SK-N-SH (cell line): ENCODE measurements at regions not wholly inside any gene's neighbourhood (a gene's known extent, or its start where the extent isn't known, plus 50 kb on each side); places are given as distances from the start of the nearest gene placed in this dataset.

Experiments
- CTCF ChIA-PET: fragments of 300-600, 350-600 bp; formaldehyde crosslinking; extraction: SDS; loops from one replicate; lab custom pipeline; 2021; lab: Yijun Ruan, JAX
- POLR2A ChIA-PET: fragments of 350-600 bp; sonication (Branson Sonifier 250); formaldehyde crosslinking; extraction: SDS; loops from one replicate; lab custom pipeline; 2020; ENCODE audit warnings: antibody characterized with exemption, inconsistent platforms; lab: Yijun Ruan, JAX
- DNase-seq: peaks from one replicate; pipeline ENCODE4 v3.0.0; 2012
- H2AFZ ChIP-seq: fragments of 200-600 bp; sonication (generic); 2 replicates; pipeline ENCODE4 v1.8.1; 2016; ENCODE audit warnings: antibody characterized with exemption, mild to moderate bottlenecking, low read depth
- H3F3A ChIP-seq: fragments of 200-600 bp; sonication (generic); replicated peaks from 2 replicates; pipeline ENCODE3; 2016; ENCODE audit warnings: antibody characterized with exemption, mild to moderate bottlenecking; ENCODE audit not compliant: insufficient read depth
- H3K27ac ChIP-seq, 2 experiments: fragments of 200-500 bp in 1 of 2; fragments of 200-600 bp in 1 of 2; sonication (Bioruptor generic) in 1 of 2; sonication (generic), shearing (Covaris generic) in 1 of 2; 2 replicates each; pipeline versions ENCODE4 v1.5.1 to v1.6.1; 2014 to 2016; ENCODE audit warnings: low read depth in 2 of 2, inconsistent platforms in 1 of 2, low read length in 1 of 2, mild to moderate bottlenecking in 1 of 2, mixed read lengths in 1 of 2
- H3K27me3 ChIP-seq: fragments of 200-600 bp; sonication (generic), shearing (Covaris generic); 2 replicates; pipeline ENCODE4 v1.6.1; 2016; ENCODE audit warnings: mixed run types; ENCODE audit not compliant: insufficient read depth
- H3K36me3 ChIP-seq, 2 experiments: fragments of 200-500 bp in 1 of 2; fragments of 200-600 bp in 1 of 2; sonication (Bioruptor generic) in 1 of 2; sonication (generic) in 1 of 2; replicated peaks in 1 of 2; 2 replicates each; pipeline versions ENCODE3 to v1.5.1; 2014 to 2016; ENCODE audit warnings: low read length in 1 of 2, mild to moderate bottlenecking in 1 of 2; ENCODE audit not compliant: insufficient read depth in 2 of 2, control insufficient read depth in 1 of 2
- H3K4me1 ChIP-seq, 2 experiments: fragments of 200-500 bp in 1 of 2; fragments of 200-600 bp in 1 of 2; sonication (Bioruptor generic) in 1 of 2; sonication (generic), shearing (Covaris generic) in 1 of 2; 2 replicates each; pipeline versions ENCODE4 v1.5.1 to v1.6.1; 2014 to 2016; ENCODE audit warnings: low read depth in 1 of 2, low read length in 1 of 2, mixed run types in 1 of 2; ENCODE audit not compliant: insufficient read depth in 2 of 2, control insufficient read depth in 1 of 2
- H3K4me2 ChIP-seq: fragments of 200-600 bp; sonication (generic), shearing (Covaris generic); 2 replicates; pipeline ENCODE4 v1.6.1; 2017; ENCODE audit warnings: mixed run types
- H3K4me3 ChIP-seq, 2 experiments: fragments of 200-500 bp in 1 of 2; fragments of 200-600 bp in 1 of 2; sonication (Bioruptor generic) in 1 of 2; sonication (generic), shearing (Covaris generic) in 1 of 2; 2 replicates each; pipeline versions ENCODE4 v1.5.1 to v1.8.1; 2014 to 2016; ENCODE audit warnings: low read depth in 2 of 2, inconsistent platforms in 1 of 2, low read length in 1 of 2, mild to moderate bottlenecking in 1 of 2, mixed read lengths in 1 of 2, moderate library complexity in 1 of 2
- H3K79me2 ChIP-seq: fragments of 200-600 bp; sonication (generic); 2 replicates; pipeline ENCODE4 v1.8.1; 2017; ENCODE audit warnings: mild to moderate bottlenecking; ENCODE audit not compliant: insufficient read depth
- H3K9ac ChIP-seq: fragments of 200-600 bp; sonication (generic); 2 replicates; pipeline ENCODE4 v1.6.1; 2017; ENCODE audit warnings: mixed run types
- H3K9me2 ChIP-seq: fragments of 200-600 bp; sonication (generic); 2 replicates; pipeline ENCODE4 v1.6.1; 2017; ENCODE audit warnings: mixed run types
- H3K9me3 ChIP-seq: fragments of 200-600 bp; sonication (generic); 2 replicates; pipeline ENCODE4 v1.6.1; 2017; ENCODE audit warnings: mixed run types, mild to moderate bottlenecking, moderate library complexity
- H4K20me1 ChIP-seq: fragments of 200-600 bp; sonication (generic); 2 replicates; pipeline ENCODE4 v1.6.1; 2017; ENCODE audit warnings: mild to moderate bottlenecking, mixed run types; ENCODE audit not compliant: insufficient read depth
- CHD2 ChIP-seq: fragments of 150-350 bp; IDR thresholded peaks from 2 replicates; pipeline ENCODE4 v1.6.1; 2018; ENCODE audit warnings: low read length; ENCODE audit not compliant: partially characterized antibody
- EZH2phosphoT487 ChIP-seq: fragments of 200-600 bp; sonication (generic); IDR thresholded peaks from 2 replicates; pipeline ENCODE4 v1.6.1; 2017; ENCODE audit warnings: low read depth, mixed run types, mild to moderate bottlenecking, antibody characterized with exemption, moderate library complexity, borderline replicate concordance
- FOSL2 ChIP-seq: IDR thresholded peaks from 2 replicates; pipeline ENCODE4 v1.4.0; 2012; ENCODE audit warnings: low read depth, mild to moderate bottlenecking, moderate library complexity, borderline replicate concordance
- GABPA ChIP-seq: IDR thresholded peaks from 2 replicates; pipeline ENCODE4 v1.4.0; 2012; ENCODE audit warnings: low read depth, mild to moderate bottlenecking
- IRF3 ChIP-seq: fragments of 150-350 bp; IDR thresholded peaks from 2 replicates; pipeline ENCODE4 v1.6.1; 2016; ENCODE audit warnings: mild to moderate bottlenecking, low read depth, low read length
- MAX ChIP-seq: IDR thresholded peaks from 2 replicates; pipeline ENCODE4 v1.4.0; 2012; ENCODE audit warnings: low read depth
- NFIC ChIP-seq: IDR thresholded peaks from 2 replicates; pipeline ENCODE4 v1.4.0; 2012; ENCODE audit warnings: borderline replicate concordance
- NRF1 ChIP-seq: IDR thresholded peaks from 2 replicates; pipeline ENCODE4 v1.6.1; 2012; ENCODE audit warnings: low read depth, mild to moderate bottlenecking, low read length
- RAD21 ChIP-seq: IDR thresholded peaks from 2 replicates; pipeline ENCODE4 v1.6.1; 2012; ENCODE audit warnings: mild to moderate bottlenecking, low read length
- RFX5 ChIP-seq: IDR thresholded peaks from 2 replicates; pipeline ENCODE4 v1.6.1; 2012; ENCODE audit warnings: mild to moderate bottlenecking, improper control_type of control experiment, low read length
- RXRA ChIP-seq: IDR thresholded peaks from 2 replicates; pipeline ENCODE4 v1.4.0; 2012; ENCODE audit warnings: low read depth, mild to moderate bottlenecking, borderline replicate concordance
- SIN3A ChIP-seq: IDR thresholded peaks from 2 replicates; pipeline ENCODE4 v1.6.1; 2012; ENCODE audit warnings: low read depth, mild to moderate bottlenecking, low read length, moderate library complexity, borderline replicate concordance
- TCF12 ChIP-seq: IDR thresholded peaks from 2 replicates; pipeline ENCODE4 v1.4.0; 2012
- USF1 ChIP-seq: IDR thresholded peaks from 2 replicates; pipeline ENCODE4 v1.4.0; 2012; ENCODE audit warnings: low read depth, borderline replicate concordance
- USF2 ChIP-seq: fragments of 150-350 bp; IDR thresholded peaks from 2 replicates; pipeline ENCODE4 v1.6.1; 2017; ENCODE audit warnings: antibody characterized with exemption, low read length, low read depth, borderline replicate concordance
- ZBTB33 ChIP-seq: IDR thresholded peaks from 2 replicates; pipeline ENCODE4 v1.4.0; 2012; ENCODE audit warnings: low read depth, borderline replicate concordance
- WGBS: methylation state at CpG from one replicate; pipeline ENCODE4 v1.1.6; 2017; ENCODE audit warnings: low lambda C conversion rate; 5-methylcytosine and 5-hydroxymethylcytosine counted together

- no peaks in the 10 kb centered on the region for H3K9me3 ChIP-seq
- 77% methylated on average over 4 of the region's 4 CpGs for WGBS
- no peaks in the 10 kb centered on the region; a peak in 1 of 4 replicates for H3K4me1 ChIP-seq
- no peaks in the 10 kb centered on the region for H3K27me3 ChIP-seq
- ChIA-PET POLR2A (no interaction called here), CTCF (interaction anchor here (0.8 to 1.4 kb wide), 2 partner anchors 10 to 13 kb away, joined by 3 read pairs; no protein-coding TSS in a partner anchor)
- no peaks in the 10 kb centered on the region for H3K79me2 ChIP-seq
- TF ChIP-seq GABPA = no peak
- no peak for TF ChIP-seq USF2
- no peak for TF ChIP-seq RFX5
- TF ChIP-seq NRF1 = no peak
- no peak for TF ChIP-seq RAD21
- TF ChIP-seq RXRA = no peak
- TF ChIP-seq EZH2phosphoT487 = no peak
- no peak for TF ChIP-seq FOSL2
- no peak for TF ChIP-seq MAX
- TF ChIP-seq SIN3A = no peak
- no peak for TF ChIP-seq CHD2
- TF ChIP-seq TCF12 = no peak
- TF ChIP-seq USF1 = no peak
- no peak overlapping the region for H3K4me3 ChIP-seq
- H3K9me2 ChIP-seq = no peaks in the 10 kb centered on the region
- no peak overlapping the region for H3K4me2 ChIP-seq
- H3K36me3 ChIP-seq = no peaks in the 10 kb centered on the region
- H3K9ac ChIP-seq = no peak overlapping the region
- H4K20me1 ChIP-seq = no peaks in the 10 kb centered on the region
- H2AFZ ChIP-seq = no peak overlapping the region
- no peak for DNase-seq
- H3F3A ChIP-seq = no peaks in the 10 kb centered on the region
- no peak overlapping the region for H3K27ac ChIP-seq
These were observed 301.9 kb upstream of the SGK1 start for GRCh38 chr6:134619789-134620188.

- Histone ChIP-seq H3K36me3 (no peaks in the 10 kb centered on the region), H3K4me2 (no peak overlapping the region)
- 91% methylated on average over 5 of the region's 5 CpGs for WGBS
- no peak for TF ChIP-seq IRF3
- no peak for TF ChIP-seq SIN3A
- TF ChIP-seq ZBTB33 = no peak
- no peak for TF ChIP-seq NFIC
- TF ChIP-seq, all 33 proteins: peak for 0
- DNase-seq = no peak
- Histone ChIP-seq H3K4me3 (no peak overlapping the region), H2AFZ (no peak overlapping the region), H3K9me2 (no peaks in the 10 kb centered on the region), H3K4me1 (no peaks in the 10 kb centered on the region; a peak in 1 of 4 replicates), H3K27ac (no peak overlapping the region), H3K9ac (no peak overlapping the region), H3F3A (no peaks in the 10 kb centered on the region), H3K79me2 (no peaks in the 10 kb centered on the region), H3K9me3 (no peaks in the 10 kb centered on the region), H3K27me3 (no peaks in the 10 kb centered on the region), H4K20me1 (no peaks in the 10 kb centered on the region)
- ChIA-PET POLR2A (no interaction called here), CTCF (interaction anchor here (0.6 to 0.8 kb wide), 2 partner anchors 22 to 526 kb away, joined by 3 read pairs; no protein-coding TSS in a partner anchor)
These were observed 301.2 kb upstream of the SGK1 start for GRCh38 chr6:134619077-134619476.
